GM15510 (cell line): ENCODE measurements at regions not wholly inside any gene's neighbourhood (a gene's known extent, or its start where the extent isn't known, plus 50 kb on each side); places are given as distances from the start of the nearest gene placed in this dataset.

ENCODE experiments used
- POLR2A ChIP-seq: IDR thresholded peaks from 3 replicates; pipeline ENCODE4 v1.6.1; 2011; ENCODE audit warnings: borderline replicate concordance; ENCODE audit not compliant: insufficient read length; ENCODE audit errors: extremely low read depth

DNA sequence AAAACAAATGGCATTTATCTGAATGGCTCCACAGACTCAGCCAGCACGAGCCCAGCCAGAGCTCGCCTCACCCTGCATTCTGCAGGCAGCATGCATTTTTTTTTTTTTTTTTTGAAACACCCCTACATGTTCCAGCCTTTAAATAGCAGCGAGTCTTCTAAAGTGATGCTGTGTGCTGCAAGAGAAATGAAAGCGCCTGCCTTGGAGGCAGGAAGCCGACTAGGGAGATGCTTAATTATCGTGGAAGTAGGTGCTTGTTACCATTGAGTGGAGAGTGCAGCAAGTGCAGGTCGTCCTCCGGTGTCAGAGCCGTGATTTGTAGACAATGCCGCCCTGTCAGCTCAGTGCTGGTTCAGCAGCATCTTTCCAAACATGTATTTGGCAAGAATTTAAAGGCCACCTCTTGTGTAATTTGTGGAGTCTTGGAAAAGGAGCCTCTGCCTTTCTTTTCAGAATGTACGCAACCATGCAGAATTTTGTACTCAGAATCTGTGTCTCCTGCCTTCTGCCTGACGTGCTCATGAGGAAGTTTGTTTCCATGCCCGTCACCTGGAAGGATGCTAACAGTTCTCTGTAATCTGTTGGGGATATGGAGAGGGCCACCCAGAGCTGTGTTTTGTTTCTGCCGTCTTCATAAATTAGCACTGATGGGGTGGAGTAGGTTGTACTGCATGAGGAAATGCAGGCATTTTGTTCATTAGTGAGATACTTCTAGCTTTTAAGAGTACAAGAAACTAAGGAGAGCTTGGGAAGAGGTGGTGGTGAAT lies 345.9 kb upstream of the RGS6 start:
- TF ChIP-seq POLR2A: no peak

DNA sequence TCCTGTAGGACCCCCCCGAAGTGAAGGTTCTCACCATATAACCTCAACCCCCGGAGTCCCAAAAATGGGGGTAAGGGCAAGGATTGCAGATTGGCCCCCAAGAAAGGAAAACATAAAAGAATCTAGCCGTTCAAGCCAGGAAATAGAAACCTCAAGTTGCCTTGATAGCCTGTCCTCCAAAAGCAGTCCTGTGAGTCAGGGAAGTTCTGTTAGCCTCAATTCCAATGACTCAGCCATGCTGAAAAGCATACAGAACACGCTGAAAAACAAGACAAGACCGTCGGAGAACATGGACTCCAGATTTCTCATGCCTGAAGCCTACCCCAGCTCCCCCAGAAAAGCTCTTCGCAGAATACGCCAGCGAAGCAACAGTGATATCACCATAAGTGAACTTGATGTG lies 344.2 kb upstream of the RGS6 start:
- no peak for TF ChIP-seq POLR2A

GRCh38 chr14:71588576-71589215 lies 343.5 kb upstream of the RGS6 start:
- no peak for TF ChIP-seq POLR2A

DNA sequence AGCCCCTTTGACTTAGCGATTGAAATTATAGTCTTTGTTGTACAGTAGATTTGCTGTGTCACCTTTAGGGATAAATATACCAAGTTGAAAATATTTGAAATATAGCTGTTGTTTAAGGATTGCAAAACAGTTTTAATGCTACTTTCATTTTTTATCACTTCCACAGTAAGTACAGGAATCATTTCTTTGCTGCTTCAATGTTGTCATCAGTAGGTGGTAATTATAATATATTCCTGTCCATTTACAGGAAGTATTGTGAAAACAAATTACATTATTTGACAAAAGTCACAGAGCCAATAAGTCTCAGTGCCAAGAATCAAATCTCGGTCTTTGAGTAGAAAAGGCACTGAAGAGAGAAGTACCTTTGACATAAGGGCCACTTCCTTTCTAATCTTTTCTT lies 342.6 kb upstream of the RGS6 start:
- TF ChIP-seq POLR2A: no peak

GRCh38 chr14:71590131-71590530 lies 342.1 kb upstream of the RGS6 start:
- TF ChIP-seq POLR2A: no peak

DNA sequence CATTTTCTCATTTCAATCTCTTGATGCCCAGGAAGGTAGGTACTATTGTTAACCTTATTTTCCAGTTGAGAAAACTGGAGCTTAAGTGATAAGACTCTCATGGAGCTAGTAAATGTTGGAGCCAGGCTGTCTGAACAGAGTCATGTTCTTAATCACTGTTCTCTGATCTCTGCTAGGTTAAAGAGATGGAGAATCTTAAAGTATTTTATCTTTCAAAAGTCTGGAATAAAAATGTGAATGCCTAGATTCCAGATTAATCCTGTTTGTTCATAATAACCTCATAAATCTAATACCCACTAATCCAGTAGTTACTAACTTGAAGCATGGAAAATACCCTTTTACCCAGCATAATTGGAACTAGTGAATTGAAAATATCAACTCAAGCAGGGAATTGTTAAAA lies 341.0 kb upstream of the RGS6 start:
- TF ChIP-seq POLR2A: no peak

GRCh38 chr14:71591929-71592328 lies 340.3 kb upstream of the RGS6 start:
- no peak for TF ChIP-seq POLR2A

DNA sequence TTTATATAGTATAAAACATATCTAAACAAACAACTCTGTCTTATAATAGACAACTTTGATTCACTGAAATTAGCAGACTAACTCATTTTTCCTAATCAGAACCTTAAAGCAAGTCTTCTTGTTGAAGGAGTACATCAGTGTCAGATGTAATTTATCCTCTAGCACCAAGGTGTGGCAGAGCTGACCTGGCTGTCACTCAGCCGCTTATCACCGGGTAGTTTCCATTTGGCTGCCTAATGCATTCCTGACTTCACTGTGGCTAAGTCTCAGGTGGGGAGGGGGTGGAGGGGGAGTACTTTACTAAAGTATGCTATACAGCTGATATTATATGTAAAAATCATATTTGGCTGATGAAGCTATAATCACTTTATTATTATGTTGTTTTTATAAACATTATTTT lies 339.9 kb upstream of the RGS6 start:
- no peak for TF ChIP-seq POLR2A

GRCh38 chr14:71593966-71594365 lies 338.3 kb upstream of the RGS6 start:
- no peak for TF ChIP-seq POLR2A

DNA sequence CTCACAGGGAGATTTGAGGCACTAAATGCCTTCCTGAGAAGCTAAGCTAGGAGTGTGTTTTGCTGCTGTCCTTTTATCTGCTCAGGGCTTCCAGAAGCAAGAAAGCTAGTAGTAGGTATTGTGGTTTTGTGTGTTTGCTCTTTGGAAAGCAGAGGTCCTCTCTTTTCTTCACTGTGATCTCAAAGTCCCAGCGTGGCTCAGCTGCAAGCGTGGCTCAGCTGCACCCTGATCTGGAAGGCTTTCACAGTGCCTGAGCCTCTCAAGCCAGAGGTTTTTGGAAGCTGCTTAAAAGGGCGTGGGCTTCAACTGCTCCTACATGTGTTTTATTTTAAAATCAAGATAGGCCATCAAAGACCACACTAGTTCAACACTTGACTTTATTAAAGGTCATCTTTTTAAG lies 337.4 kb upstream of the RGS6 start:
- TF ChIP-seq POLR2A: no peak

GRCh38 chr14:71595441-71595840 lies 336.8 kb upstream of the RGS6 start:
- no peak for TF ChIP-seq POLR2A

GRCh38 chr14:71597287-71597920 lies 334.8 kb upstream of the RGS6 start:
- TF ChIP-seq POLR2A: no peak

GRCh38 chr14:71597955-71598660 lies 334.1 kb upstream of the RGS6 start:
- no peak for TF ChIP-seq POLR2A

GRCh38 chr14:71600309-71600708 lies 331.9 kb upstream of the RGS6 start:
- no peak for TF ChIP-seq POLR2A

DNA sequence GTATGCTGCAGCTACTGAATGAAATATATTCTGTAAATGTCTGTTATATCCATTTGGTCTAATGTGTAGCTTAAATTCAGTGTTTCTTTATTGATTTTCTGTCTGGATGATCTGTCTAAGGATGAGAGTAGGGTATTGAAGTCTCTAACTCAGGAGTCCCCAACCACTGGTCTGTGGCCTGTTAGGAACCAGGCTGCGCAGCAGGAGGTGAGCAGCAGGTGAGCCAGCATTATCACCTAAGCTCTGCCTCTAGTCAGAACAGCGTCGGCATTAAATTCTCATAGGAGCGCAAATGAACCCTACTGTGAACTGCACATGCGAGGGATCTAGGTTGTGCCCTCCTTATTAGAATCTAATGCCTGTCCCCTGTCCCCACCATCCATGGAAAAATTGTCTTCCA lies 329.7 kb upstream of the RGS6 start:
- TF ChIP-seq POLR2A: no peak
